CD1c-positive myeloid dendritic cell (primary cell): ENCODE measurements at regions not wholly inside any gene's neighbourhood (a gene's known extent, or its start where the extent isn't known, plus 50 kb on each side); places are given as distances from the start of the nearest gene placed in this dataset.
"Not testable (repeated sequence)": the region's sequence is repeated elsewhere in the genome, so short reads cannot be mapped to it uniquely, and the experiment has no call there.

Source experiments
- DNase-seq: peaks from one replicate; pipeline ENCODE4 v3.0.0-alpha.2; 2016; ENCODE audit errors: extremely low spot score

DNA sequence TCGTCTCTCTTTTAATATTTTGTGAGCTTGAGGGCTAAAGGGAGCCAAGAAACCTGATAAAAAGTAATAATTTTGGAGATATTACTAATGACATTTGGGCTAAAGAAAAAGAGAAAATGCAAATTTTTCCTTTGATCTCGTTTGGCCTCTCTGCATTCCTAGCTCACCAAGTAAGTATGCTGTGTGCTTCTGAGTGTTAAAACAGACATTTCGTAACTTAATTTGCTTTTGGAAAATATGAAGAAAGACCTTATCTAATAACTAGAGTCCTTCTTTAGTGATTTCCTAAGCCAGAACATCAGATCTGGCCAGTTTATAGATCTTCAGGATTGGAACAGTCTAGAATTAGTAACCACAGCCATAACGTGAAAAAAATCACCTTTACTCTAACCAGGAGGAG lies 872.9 kb upstream of the SLC35B3 start:
- no peak for DNase-seq

- no peak for DNase-seq
These were observed 872.4 kb upstream of the SLC35B3 start for GRCh38 chr6:9307786-9308185.

DNA sequence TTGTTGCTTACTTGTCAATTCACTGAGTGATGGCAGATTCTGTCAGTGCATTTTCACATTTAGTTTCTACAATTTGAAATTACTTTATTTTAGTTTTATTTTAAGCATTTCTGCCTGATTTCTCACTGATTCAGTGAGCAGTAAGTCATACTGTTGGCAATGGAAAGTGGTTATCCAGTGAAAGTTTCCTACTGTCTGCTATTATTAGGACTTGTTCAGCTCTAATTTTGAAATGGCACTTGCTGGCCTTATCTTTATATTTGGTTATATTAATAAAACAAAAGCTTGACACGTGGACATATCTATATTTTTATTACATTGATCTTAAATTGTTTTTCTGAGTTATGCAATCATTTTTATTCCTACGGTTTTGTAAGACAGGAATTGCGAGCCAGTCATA lies 871.8 kb upstream of the SLC35B3 start:
- DNase-seq, result no peak

- no peak for DNase-seq
These were observed 860.3 kb upstream of the SLC35B3 start for GRCh38 chr6:9295644-9296043.

GRCh38 chr6:9292975-9293374 lies 857.6 kb upstream of the SLC35B3 start:
- no peak for DNase-seq

DNA sequence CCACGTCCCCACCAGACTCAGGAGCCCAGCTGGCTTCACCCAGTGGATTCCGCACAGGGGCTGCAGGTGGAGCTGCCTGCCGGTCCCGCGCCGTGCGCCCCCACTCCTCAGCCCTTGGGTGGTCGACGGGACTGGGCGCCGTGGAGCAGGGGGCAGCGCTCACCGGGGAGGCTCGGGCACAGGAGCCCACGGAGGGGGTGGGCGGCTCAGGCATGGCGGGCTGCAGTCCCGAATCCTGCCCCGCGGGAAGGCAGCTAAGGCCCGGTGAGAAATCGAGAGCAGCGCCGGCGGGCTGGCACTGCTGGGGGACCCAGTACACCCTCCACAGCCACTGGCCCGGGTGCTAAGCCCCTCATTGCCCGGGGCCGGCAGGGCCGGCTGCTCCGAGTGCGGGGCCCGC lies 855.0 kb upstream of the SLC35B3 start:
- not testable (repeated sequence) for DNase-seq

GRCh38 chr6:9272671-9273070 lies 837.3 kb upstream of the SLC35B3 start:
- DNase-seq, result no peak

GRCh38 chr6:9266741-9267140 lies 831.4 kb upstream of the SLC35B3 start:
- no peak for DNase-seq

GRCh38 chr6:9257215-9257614 lies 821.9 kb upstream of the SLC35B3 start:
- no peak for DNase-seq

DNA sequence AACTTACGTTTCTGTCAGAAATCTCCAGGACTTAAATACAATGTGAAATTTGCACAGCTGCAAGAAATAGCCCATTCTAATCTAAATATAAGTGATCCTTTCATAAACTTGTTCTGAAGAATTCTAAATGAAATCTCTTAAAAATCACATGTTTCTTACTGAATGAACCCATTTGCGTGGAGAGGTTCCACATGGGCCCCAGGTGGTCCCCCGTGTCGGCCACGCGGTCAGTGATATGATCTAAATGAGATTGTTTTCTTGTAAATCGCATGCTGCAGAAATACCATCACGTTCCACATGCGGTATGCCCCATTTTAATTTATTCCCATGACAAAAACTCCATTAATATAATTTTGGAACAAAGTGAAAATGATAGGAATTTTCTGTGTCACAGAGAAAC lies 818.9 kb upstream of the SLC35B3 start:
- no peak for DNase-seq

GRCh38 chr6:9252799-9253198 lies 817.5 kb upstream of the SLC35B3 start:
- DNase-seq, result no peak

GRCh38 chr6:9250852-9251251 lies 815.5 kb upstream of the SLC35B3 start:
- DNase-seq, result no peak

GRCh38 chr6:9248133-9248532 lies 812.8 kb upstream of the SLC35B3 start:
- DNase-seq, result no peak

- DNase-seq, result no peak
These were observed 805.5 kb upstream of the SLC35B3 start for GRCh38 chr6:9240861-9241260.

GRCh38 chr6:9236443-9236842 lies 801.1 kb upstream of the SLC35B3 start:
- DNase-seq, result no peak

DNA sequence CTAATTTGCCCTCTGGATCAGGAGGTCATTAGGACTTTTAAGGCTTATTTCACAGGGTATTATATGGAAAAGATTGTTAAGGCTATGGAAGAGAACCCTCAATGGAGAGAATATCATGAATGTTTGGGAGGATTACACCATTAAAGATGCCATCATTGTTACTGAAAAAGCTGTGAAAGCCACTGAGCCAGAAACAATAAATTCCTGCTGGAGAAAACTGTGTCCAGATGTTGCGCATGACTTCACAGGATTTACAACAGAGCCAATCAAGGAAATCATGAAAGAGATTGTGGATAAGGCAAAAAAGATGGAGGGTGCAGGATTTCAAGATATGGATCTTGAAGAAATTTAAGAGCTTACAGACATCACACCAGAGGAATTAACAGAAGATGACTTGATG lies 798.3 kb upstream of the SLC35B3 start:
- DNase-seq, result no peak

- no peak for DNase-seq
These were observed 797.9 kb upstream of the SLC35B3 start for GRCh38 chr6:9233226-9233625.

DNA sequence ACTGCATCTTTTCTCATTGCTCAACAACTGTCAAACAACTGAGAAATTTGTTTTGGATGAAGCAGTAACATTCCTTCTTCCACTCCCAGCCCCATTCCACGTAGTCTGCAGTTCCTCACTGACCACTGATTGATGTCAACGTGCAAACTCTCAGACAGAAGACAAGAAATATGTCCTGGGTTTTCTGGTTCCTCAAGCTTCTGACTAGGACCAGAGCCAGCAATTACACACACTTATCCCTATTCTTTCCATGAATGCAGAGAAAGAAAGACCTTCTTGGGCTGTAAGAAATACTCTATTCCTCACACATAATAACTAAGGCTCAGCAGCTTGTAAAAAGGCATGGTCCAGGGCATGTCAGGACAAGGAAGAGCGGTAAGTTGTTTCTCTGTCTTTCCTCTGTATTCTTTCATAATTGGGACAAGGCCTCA lies 790.1 kb upstream of the SLC35B3 start:
- no peak for DNase-seq

- DNase-seq, result no peak
These were observed 789.2 kb upstream of the SLC35B3 start for GRCh38 chr6:9224539-9224938.

DNA sequence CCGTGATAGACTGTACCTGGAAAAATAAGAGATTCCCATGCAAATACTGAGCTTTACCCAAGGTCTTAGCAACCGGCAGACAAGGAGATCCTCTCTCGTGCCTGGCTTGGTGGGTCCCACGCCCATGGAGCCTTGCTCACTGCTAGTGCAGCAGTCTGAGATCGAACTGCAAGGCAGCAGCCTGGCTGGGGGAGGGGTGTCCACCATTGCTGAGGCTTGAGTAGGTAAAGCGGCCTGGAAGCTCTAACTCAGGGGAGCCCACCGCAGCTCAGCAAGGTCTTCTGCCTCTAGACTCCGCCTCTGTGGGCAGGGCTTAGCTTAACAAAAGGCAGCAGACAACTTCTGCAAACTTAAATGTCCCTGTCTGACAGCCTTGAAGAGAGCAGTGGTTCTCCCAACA lies 778.4 kb upstream of the SLC35B3 start:
- not testable (repeated sequence) for DNase-seq

DNA sequence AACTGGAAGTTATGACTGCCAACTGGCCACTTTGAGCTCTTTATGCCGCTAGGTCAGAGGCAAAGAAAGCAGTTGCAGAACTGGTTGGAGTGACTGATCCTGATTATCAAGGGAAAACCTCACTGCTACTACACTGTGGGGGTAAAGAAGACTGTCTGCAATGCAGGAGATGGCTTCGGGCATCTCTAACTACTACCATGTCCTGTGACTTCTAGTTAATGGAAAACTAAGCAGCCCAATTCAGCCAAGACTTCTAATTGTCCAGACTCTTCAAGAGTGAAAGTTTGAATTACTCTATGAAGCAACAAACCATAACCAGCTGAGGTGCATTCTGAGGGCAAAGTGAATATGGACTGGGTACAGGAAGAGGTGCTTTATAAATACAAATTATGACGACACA lies 773.6 kb upstream of the SLC35B3 start:
- DNase-seq, result no peak

DNA sequence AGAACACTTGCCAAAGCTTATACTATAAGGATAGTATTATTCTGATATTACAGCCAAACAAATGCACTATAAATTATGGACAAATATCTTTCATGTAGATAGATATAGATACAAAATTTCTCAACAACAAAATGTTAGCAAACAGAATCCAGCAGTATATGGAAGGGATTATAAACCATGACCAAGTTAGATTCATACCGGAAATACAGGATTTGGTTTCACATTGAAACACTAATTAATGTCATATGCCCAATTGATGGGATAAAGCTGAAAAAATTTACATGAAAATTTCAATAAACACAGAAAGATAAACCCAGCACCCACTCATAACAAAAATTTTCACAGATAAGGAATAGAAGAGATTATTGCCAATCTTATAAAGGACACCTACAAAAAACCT lies 770.3 kb upstream of the SLC35B3 start:
- no peak for DNase-seq

DNA sequence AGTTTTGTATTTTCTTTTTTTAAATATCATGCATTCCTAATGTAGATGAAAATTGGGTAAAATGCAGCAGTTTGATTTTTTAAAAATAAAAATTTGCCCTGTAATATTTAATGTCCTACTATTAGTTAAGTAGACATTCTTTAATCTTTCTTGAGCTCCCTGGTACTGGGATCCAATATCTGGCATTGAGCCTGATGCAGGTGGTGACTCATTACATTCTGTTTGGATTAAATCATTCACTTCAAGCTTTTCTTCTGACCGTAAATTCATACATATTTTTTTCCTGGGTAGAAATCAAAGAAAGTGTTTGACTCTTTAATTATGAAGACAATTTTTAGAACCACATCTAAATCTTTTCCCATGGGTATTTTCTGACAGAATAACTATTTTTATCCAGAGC lies 768.8 kb upstream of the SLC35B3 start:
- no peak for DNase-seq

DNA sequence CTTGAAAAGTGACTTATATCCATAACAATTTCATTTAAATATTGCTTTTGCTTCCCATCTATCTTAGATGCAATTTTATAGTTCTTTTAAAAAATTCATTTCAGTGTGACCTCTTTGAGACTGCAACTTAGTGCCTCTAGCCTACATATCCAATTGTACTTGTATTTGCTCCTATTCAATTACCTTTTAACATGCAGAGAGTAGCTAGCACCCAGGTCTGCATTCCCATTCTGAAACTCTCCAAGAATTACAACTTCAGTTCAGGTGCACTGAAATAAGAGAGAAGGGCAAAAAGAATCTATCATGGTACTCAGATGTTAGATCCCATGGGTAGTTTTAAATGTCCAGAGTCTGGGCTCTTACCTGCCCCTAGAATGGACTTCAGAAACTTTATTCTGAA lies 765.4 kb upstream of the SLC35B3 start:
- DNase-seq, result no peak

GRCh38 chr6:9197726-9198125 lies 762.4 kb upstream of the SLC35B3 start:
- no peak for DNase-seq
